ENCODE measurements at regions not wholly inside any gene's neighbourhood (a gene's known extent, or its start where the extent isn't known, plus 50 kb on each side); places are given as distances from the start of the nearest gene placed in this dataset.

DNA sequence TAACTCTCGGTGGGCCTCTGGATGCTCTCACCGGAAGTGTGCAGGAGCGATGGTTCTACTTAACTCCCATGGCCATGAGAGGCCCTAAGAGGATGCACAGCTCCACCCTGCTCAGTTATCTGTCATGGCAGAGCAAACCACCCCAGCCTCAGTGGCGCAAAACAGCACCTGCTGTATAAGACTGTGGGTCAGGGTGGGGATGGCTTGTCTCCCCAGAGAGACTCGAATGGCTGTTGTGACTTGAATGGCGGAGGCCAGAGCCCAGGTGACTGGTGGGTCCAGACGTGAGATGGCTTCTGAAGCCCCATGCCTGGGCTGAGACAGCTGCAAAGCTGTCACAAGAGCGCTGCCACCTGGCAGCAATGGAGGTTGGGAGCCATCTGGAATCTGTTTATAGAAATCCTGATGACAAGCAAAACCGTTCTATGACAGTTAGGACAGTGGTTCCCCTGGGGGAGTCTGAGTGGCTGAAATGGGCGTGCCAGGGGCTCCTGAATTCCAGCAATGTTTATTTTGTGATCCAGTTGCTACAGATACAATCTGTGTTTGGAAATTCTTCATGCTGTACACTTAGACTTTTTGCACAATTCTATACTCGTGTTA, 490.5 kb downstream of the TCERG1L start:
- no peak for DNase-seq (ENCODE audit: low spot score)

DNA sequence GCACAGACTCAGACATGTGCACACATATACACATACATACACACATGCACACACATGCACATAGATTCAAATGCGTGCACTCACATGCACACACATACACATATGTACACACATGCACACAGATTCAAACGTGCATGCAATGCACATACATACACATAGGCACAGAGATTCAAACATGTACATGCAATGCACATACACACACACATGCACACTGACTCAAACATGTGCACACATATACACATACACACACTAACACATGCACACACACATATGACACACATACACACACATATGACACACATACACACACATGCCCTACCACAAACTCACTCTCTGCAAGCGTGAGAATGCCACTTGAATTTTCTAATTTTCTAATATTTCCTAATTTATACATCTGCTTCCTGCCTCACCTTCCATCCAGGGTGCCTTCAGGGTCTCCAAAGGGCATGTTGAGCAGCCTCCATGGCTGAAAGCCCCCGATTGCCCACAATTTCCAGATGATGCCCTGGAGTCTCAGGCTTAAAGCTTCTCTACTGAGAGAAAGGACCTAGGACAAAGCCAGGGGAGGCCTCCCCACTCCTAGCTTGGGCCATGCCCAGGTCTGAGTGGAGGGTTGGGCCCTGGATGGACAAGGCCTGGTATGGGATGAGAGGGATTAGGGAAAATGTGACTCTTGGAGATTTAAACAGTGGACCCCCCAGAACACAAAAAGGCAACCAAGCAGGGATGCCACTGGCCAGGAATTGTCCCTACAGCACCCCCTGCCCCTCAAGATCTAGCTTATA, 487.1 kb downstream of the TCERG1L start:
- DNase-seq (ENCODE audit: low spot score): no peak

- no peak for DNase-seq (ENCODE audit: low spot score)
Observed at GRCh38 chr10:130833596-130833995, 477.9 kb downstream of the TCERG1L start.

GRCh38 chr10:130834170-130834569, 477.4 kb downstream of the TCERG1L start:
- DNase-seq (ENCODE audit: low spot score): no peak

DNA sequence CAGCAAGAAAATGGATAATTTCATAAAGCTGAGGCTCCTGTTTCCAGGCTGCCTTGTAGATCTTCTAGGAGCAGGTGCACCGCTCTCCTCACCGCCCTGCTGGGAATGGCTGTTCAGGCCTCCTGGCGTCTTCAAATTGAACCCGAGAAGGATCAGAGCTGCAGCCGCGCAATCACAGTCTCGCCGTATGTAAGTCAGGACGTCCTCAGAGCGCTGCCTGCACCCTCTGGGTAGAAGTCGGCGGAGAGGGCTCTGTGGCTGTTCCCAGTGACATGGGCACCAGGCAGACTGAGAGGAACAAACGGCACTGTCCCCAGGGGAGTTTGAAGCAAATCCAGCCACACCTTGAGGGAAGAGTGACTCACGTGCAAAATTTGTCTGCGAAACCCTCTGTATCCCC, 476.9 kb downstream of the TCERG1L start:
- no peak for DNase-seq (ENCODE audit: low spot score)

DNA sequence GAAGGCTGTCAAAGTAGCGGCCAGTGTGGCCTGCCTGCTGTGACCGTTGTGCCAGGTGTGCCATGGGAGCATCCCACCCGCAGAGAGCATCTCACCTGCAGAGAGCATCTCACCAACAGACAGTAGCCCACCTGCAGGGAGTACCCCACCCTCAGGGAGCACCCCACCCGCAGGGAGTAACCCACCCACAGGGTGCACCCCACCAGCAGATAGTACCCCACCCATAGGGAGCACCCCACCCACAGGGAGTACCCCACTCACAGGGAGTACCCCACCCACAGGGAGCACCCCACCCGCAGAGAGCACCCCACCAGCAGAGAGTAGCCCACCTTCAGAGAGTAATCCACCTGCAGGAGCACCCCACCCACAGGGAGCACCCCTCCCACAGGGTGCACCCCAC, 476.5 kb downstream of the TCERG1L start:
- DNase-seq (ENCODE audit: low spot score): no peak

- DNase-seq (ENCODE audit: low spot score): no peak
Observed at GRCh38 chr10:130836344-130836743, 475.2 kb downstream of the TCERG1L start.

DNA sequence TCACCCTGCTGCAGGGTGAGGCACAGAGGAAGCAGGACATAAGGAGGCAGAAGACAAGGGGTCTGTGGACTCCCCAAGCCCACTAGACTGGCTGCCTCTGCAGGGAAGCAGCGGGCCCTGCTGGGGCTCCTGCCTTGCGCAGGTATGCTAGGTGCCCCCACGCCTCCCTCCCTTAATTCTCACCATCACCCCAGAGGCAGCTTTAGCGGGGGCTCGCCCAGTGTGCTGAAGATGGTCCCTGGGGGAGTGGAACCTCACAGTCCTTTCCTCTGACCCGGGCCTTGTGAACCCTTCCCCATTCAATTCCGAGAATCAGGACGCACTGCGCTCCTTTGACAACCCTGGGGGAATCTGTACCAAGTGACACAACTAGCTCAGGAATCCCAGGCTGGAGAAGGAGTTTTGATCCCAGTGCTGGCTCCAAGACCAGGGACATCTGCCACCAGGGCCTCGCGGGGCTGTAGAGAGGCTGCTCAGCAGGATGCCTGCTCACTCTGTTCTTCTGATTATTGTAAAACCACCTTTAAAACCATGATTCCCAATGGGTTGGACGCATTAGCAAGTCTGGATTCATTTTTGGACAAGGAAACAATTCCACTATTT, 468.4 kb downstream of the TCERG1L start:
- DNase-seq (ENCODE audit: low spot score): no peak

DNA sequence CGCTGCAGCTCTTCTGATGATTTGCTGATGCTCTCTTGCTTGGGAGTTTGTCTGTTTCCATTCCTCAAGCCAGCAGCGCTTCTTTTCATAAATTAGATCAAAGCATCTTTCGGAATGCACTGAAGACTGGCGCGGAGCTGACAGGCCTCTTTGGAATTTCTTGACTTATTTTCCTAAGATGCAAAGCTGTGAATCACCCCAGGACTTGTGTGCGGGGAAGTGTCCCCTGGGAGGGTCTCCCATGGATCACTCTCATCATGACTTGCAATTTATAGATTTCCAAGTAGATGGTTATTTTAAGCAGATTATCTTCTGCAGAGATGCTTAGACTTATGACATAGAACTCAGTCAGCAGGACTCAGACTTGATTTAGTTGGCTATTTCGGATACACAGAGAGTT, 467.2 kb downstream of the TCERG1L start:
- DNase-seq (ENCODE audit: low spot score): no peak

GRCh38 chr10:130847170-130847569, 464.4 kb downstream of the TCERG1L start:
- no peak for DNase-seq (ENCODE audit: low spot score)

- DNase-seq (ENCODE audit: low spot score): no peak
Observed at GRCh38 chr10:130848855-130849254, 462.7 kb downstream of the TCERG1L start.

DNA sequence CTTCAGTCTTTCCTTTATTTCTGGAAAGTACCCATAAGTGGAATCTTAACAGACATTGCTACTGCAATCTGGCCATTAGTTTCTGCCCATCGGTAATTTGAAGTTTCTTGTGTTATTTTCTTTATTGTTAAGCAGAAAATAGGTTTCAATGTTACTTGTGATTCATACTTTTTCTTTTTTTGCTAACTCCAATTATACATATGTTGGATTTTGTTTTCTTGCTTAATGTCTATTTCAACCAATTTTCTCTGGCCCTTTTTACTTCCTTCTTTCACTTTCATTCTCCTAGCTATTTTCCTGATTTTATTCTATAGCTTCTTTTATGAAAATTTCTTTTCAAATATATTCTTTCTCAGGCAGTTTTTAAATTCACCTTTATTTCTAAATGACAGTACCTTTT, 457.4 kb downstream of the TCERG1L start:
- no peak for DNase-seq (ENCODE audit: low spot score)

DNA sequence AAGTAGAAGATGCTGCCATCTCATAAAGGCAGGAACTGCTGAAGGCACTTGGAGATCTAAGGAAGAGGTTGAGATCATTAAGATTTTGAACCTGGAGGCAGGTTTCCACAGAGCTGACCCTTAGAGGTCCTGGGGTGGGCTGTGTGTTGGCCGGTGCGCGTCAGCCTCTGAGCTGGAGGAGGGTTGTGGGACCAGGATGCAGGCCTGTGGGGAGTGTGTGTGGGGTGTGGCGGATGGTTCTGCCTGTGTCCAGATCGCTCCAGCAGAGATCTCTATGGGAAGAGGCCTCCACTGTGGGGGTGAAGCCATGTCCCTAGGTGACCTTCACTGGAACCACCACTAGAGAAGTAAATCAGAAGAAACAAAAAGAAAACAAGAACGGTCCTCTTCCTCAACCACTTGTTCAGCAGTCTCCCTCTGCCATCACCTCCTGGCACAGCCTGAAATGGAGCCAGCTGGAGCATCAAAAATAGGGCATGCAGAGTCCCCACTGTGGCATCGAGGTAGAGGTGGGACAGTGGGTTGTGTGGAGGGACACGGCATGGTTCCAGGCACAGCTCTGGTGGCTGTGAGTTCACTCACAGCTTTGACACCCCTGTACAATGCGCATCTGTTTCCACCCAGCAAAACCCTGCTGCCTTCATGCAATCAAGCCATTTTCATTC, 453.8 kb downstream of the TCERG1L start:
- DNase-seq (ENCODE audit: low spot score): no peak

- no peak for DNase-seq (ENCODE audit: low spot score)
Observed at GRCh38 chr10:130858626-130859025, 452.9 kb downstream of the TCERG1L start.

GRCh38 chr10:130859427-130859826, 452.1 kb downstream of the TCERG1L start:
- DNase-seq (ENCODE audit: low spot score): no peak

GRCh38 chr10:130862122-130862521, 449.4 kb downstream of the TCERG1L start:
- DNase-seq (ENCODE audit: low spot score): no peak

DNA sequence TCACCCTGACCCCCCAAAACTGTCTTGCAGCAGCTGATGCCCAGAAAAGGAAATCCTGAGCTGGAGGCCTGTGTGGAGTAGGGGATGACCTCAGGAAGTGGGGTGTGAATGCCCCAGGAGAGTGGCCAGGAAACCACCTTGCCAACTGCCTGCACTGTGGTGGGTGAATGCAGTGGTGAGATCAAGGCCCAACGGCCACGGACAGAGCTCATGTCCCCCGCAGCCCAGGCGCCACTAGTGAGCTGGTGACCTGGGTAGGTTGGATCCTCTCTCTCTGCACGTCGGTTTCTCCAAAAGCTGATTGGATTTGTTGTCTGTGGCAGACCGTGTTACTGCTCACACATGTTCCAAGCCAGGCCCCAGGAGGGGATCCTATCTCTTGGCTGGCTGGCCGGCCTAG, 448.9 kb downstream of the TCERG1L start:
- DNase-seq (ENCODE audit: low spot score): no peak

GRCh38 chr10:130863044-130863443, 448.5 kb downstream of the TCERG1L start:
- no peak for DNase-seq (ENCODE audit: low spot score)

DNA sequence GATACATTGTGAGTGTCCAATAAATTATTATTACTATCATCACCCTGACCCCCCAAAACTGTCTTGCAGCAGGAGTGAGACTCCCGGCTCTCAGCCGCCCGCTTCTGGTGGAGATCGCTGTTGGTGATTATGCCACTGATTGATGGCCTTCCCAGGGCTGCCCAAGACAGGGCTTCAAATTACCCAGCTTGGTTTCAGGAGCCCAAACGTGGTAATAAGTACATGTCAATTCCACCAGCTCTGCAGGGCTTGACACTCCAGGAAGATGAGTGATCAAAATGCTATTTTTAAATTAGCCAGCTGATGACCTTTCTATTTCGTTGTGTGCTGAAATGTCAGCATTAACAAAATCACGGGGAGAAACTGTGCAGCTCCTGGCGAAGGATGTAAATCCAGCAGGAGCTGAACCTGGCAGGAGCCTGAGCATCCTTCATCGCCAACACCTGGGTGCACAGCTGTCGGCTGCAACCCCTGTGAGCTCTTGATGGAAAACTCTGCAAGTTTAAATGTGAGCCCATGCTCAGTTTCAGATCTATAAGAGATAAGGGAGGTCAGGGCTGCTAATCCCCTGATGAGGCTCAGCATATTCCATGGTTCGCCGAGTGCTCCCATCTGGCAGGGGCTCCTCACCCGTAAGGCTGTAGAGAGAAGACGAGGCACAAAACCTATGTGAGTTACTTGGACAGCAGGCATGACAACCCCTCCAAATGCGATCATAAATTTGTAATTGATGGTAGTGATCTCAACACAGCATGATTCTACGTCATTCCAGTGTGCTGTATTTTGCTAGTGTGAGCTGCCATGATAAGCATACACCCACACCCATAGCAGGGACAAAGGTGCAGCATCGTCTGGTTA, 446.3 kb downstream of the TCERG1L start:
- no peak for DNase-seq (ENCODE audit: low spot score)

DNA sequence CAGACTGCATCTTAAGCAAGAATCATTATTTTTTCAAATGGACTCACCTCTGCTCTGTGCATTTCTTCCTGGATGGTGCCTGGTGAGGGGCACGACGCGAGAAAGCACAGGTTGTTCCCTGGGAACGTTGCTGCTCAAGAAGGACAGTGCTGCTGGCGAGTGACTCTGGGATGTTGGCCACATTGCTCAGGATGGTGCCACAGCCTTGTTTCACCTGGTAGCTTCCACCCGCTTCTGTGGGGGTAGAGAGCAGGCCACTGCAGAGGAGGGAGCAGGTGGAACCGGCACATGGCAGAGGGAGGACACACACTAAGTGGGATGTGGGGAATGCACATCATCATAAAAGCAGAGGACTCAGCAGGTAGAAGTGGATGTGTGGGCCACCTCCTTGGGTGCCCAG, 444.7 kb downstream of the TCERG1L start:
- DNase-seq (ENCODE audit: low spot score): no peak

DNA sequence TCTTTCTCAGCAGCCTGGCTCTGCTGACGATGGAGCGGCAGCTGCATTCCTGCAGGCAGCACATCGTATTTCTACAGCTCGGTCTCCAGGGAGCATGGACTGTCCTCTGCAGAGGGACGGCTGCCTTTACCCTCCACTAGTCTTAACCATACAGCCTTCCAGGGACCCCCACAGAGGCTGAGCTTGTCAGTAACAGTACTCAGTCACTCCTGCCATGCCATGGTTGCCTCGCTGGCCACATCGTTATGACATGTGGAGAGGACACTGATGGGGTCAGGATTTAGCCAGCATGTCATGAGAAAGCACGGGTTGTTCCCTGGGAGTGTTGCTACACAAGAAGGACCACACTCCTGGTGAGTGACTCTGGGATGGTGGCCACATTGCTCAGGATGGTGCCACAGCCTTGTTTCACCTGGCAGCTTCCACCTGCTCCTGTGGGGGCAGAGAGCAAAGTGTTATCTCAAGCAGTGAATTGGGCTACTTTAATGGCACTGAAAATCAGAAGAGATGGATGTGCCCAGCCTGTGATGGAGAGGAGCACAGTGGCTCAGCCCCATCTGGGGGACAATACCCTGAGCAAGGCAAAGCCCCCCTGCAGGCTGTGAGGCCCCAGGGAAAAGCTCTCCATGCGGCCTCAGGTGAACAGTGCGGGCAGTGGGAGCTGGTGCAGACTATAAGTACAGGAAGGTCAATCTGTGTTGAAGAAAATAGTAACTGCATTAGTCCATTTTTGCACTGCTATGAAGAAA, 443.9 kb downstream of the TCERG1L start:
- DNase-seq (ENCODE audit: low spot score): no peak

Data from activated CD4-positive, alpha-beta T cell treated with anti-CD3 and anti-CD28 coated beads, Interleukin-2, Interleukin-4, amounts not matched to agents 100 ng/mL and 50 ng/mL, durations not matched to agents 16 hours and 8 hours (primary cell).